ENCODE measurements at regions not wholly inside any gene's neighbourhood (a gene's known extent, or its start where the extent isn't known, plus 50 kb on each side); places are given as distances from the start of the nearest gene placed in this dataset.
A peak's percentile ranks its signal among the peaks of the same experiment; 100 is the strongest.

- no peak for DNase-seq
- Mint-ChIP-seq H3K4me1 (ENCODE audit: low read depth, unreplicated experiment) (peaks cover 6% of the 10 kb centered on the region), H3K4me3 (ENCODE audit: unreplicated experiment) (no peak overlapping the region), H3K9me3 (ENCODE audit: unreplicated experiment) (no peaks in the 10 kb centered on the region), H3K27me3 (ENCODE audit: unreplicated experiment) (no peaks in the 10 kb centered on the region), H3K27ac (ENCODE audit: unreplicated experiment) (no peak overlapping the region), H3K36me3 (ENCODE audit: unreplicated experiment) (no peaks in the 10 kb centered on the region)
- no peak for TF ChIP-seq CTCF (IDR thresholded peaks at IDR 0.05; ENCODE audit: partially characterized antibody, unreplicated experiment)
Observed at GRCh38 chr4:53712408-53713020, 121.2 kb upstream of the LNX1 start.

GRCh38 chr4:53711926-53712325, 120.6 kb upstream of the LNX1 start:
- Mint-ChIP-seq H3K4me3 (ENCODE audit: unreplicated experiment) (no peak overlapping the region), H3K27ac (ENCODE audit: unreplicated experiment) (no peak overlapping the region)
- no peak for DNase-seq

GRCh38 chr4:53709693-53710092, 118.4 kb upstream of the LNX1 start:
- H3K4me3 Mint-ChIP-seq (ENCODE audit: unreplicated experiment), result no peak overlapping the region
- DNase-seq, result no peak
- peaks cover 2% of the 10 kb centered on the region for H3K27me3 Mint-ChIP-seq (ENCODE audit: unreplicated experiment)

More at GRCh38 chr4:53711926-53712325, 120.6 kb upstream of the LNX1 start:
- Mint-ChIP-seq H3K27me3 (ENCODE audit: unreplicated experiment) (peaks cover 2% of the 10 kb centered on the region), H3K4me1 (ENCODE audit: low read depth, unreplicated experiment) (peaks cover 6% of the 10 kb centered on the region), H3K36me3 (ENCODE audit: unreplicated experiment) (no peaks in the 10 kb centered on the region), H3K9me3 (ENCODE audit: unreplicated experiment) (no peaks in the 10 kb centered on the region)
- TF ChIP-seq CTCF (IDR thresholded peaks at IDR 0.05; ENCODE audit: partially characterized antibody, unreplicated experiment), result no peak

GRCh38 chr4:53707491-53707890, 116.2 kb upstream of the LNX1 start:
- TF ChIP-seq CTCF (IDR thresholded peaks at IDR 0.05; ENCODE audit: partially characterized antibody, unreplicated experiment), result no peak
- H3K4me1 Mint-ChIP-seq (ENCODE audit: low read depth, unreplicated experiment), result peaks cover 7% of the 10 kb centered on the region
- no peak overlapping the region for H3K4me3 Mint-ChIP-seq (ENCODE audit: unreplicated experiment)
- H3K27me3 Mint-ChIP-seq (ENCODE audit: unreplicated experiment), result peaks cover 2% of the 10 kb centered on the region
- DNase-seq, result no peak
- peaks cover 1% of the 10 kb centered on the region for H3K9me3 Mint-ChIP-seq (ENCODE audit: unreplicated experiment)
- no peak overlapping the region for H3K27ac Mint-ChIP-seq (ENCODE audit: unreplicated experiment)
- no peaks in the 10 kb centered on the region for H3K36me3 Mint-ChIP-seq (ENCODE audit: unreplicated experiment)

More at GRCh38 chr4:53709693-53710092, 118.4 kb upstream of the LNX1 start:
- no peak overlapping the region for H3K27ac Mint-ChIP-seq (ENCODE audit: unreplicated experiment)
- no peaks in the 10 kb centered on the region for H3K9me3 Mint-ChIP-seq (ENCODE audit: unreplicated experiment)
- no peaks in the 10 kb centered on the region for H3K36me3 Mint-ChIP-seq (ENCODE audit: unreplicated experiment)
- H3K4me1 Mint-ChIP-seq (ENCODE audit: low read depth, unreplicated experiment), result peaks cover 6% of the 10 kb centered on the region
- no peak for TF ChIP-seq CTCF (IDR thresholded peaks at IDR 0.05; ENCODE audit: partially characterized antibody, unreplicated experiment)

GRCh38 chr4:53706422-53707032, 115.2 kb upstream of the LNX1 start:
- peaks cover 7% of the 10 kb centered on the region for H3K4me1 Mint-ChIP-seq (ENCODE audit: low read depth, unreplicated experiment)
- peaks cover 1% of the 10 kb centered on the region for H3K9me3 Mint-ChIP-seq (ENCODE audit: unreplicated experiment)
- no peak overlapping the region for H3K4me3 Mint-ChIP-seq (ENCODE audit: unreplicated experiment)
- H3K27ac Mint-ChIP-seq (ENCODE audit: unreplicated experiment), result no peak overlapping the region
- peaks cover 2% of the 10 kb centered on the region for H3K27me3 Mint-ChIP-seq (ENCODE audit: unreplicated experiment)
- no peaks in the 10 kb centered on the region for H3K36me3 Mint-ChIP-seq (ENCODE audit: unreplicated experiment)
- no peak for DNase-seq
- TF ChIP-seq CTCF (IDR thresholded peaks at IDR 0.05; ENCODE audit: partially characterized antibody, unreplicated experiment), result peak; percentile 63
